Astrocyte (in vitro differentiated cells and primary cell): ENCODE measurements at regions not wholly inside any gene's neighbourhood (a gene's known extent, or its start where the extent isn't known, plus 50 kb on each side); places are given as distances from the start of the nearest gene placed in this dataset.

ENCODE experiments used
- DNase-seq: peaks from one replicate; pipeline ENCODE4 v3.0.0-alpha.2; 2010; ENCODE audit warnings: low read depth
- FAIRE-seq: peaks from 2 replicates; lab custom pipeline; 2011; peaks lifted over from hg19 to GRCh38; lab: Jason Lieb, UNC
- H2AFZ ChIP-seq: 2 replicates; pipeline ENCODE4 v1.6.0; 2012; ENCODE audit warnings: low read depth, low read length, inconsistent platforms
- H3K27ac ChIP-seq: 2 replicates; pipeline ENCODE4 v1.5.1; 2011; ENCODE audit warnings: low read depth, low read length, inconsistent platforms
- H3K27me3 ChIP-seq: 2 replicates; pipeline ENCODE4 v1.6.0; 2011; ENCODE audit warnings: low read length, inconsistent platforms; ENCODE audit not compliant: insufficient read depth
- H3K36me3 ChIP-seq: 2 replicates; pipeline ENCODE4 v1.5.1; 2011; ENCODE audit warnings: low read length, inconsistent platforms; ENCODE audit not compliant: insufficient read depth
- H3K4me1 ChIP-seq: 2 replicates; pipeline ENCODE4 v1.5.1; 2011; ENCODE audit warnings: low read length, inconsistent platforms; ENCODE audit not compliant: insufficient read depth
- H3K4me2 ChIP-seq: 2 replicates; pipeline ENCODE4 v1.6.0; 2012; ENCODE audit warnings: low read length, inconsistent platforms
- H3K4me3 ChIP-seq: 2 replicates; pipeline ENCODE4 v1.5.1; 2011; ENCODE audit warnings: low read depth, mild to moderate bottlenecking, low read length, inconsistent platforms; ENCODE audit not compliant: insufficient read depth
- H3K79me2 ChIP-seq: 2 replicates; pipeline ENCODE4 v1.6.0; 2012; ENCODE audit warnings: mild to moderate bottlenecking, low read length, inconsistent platforms; ENCODE audit not compliant: insufficient read depth
- H3K9ac ChIP-seq: 2 replicates; pipeline ENCODE4 v1.6.0; 2012; ENCODE audit warnings: mild to moderate bottlenecking, low read length, inconsistent platforms
- H3K9me3 ChIP-seq: 2 replicates; pipeline ENCODE4 v1.5.1; 2012; ENCODE audit warnings: low read depth, mild to moderate bottlenecking, low read length, inconsistent platforms; ENCODE audit not compliant: insufficient read depth
- H4K20me1 ChIP-seq: 2 replicates; pipeline ENCODE4 v1.6.0; 2012; ENCODE audit warnings: low read length, inconsistent platforms; ENCODE audit not compliant: insufficient read depth
- H3K27ac Mint-ChIP-seq: one replicate; pipeline ENCODE4 v1.8.0; 2021; ENCODE audit warnings: mild to moderate bottlenecking, mixed read lengths; ENCODE audit not compliant: unreplicated experiment
- H3K27me3 Mint-ChIP-seq: one replicate; pipeline ENCODE4 v1.8.0; 2021; ENCODE audit warnings: low read depth, mixed read lengths; ENCODE audit not compliant: unreplicated experiment
- H3K36me3 Mint-ChIP-seq: one replicate; pipeline ENCODE4 v1.8.0; 2021; ENCODE audit warnings: low read depth, mixed read lengths; ENCODE audit not compliant: unreplicated experiment
- H3K4me1 Mint-ChIP-seq: one replicate; pipeline ENCODE4 v1.8.0; 2021; ENCODE audit warnings: low read depth, mixed read lengths; ENCODE audit not compliant: unreplicated experiment
- H3K4me3 Mint-ChIP-seq: one replicate; pipeline ENCODE4 v1.8.0; 2021; ENCODE audit warnings: mild to moderate bottlenecking, moderate library complexity, mixed read lengths; ENCODE audit not compliant: unreplicated experiment
- H3K9me3 Mint-ChIP-seq: one replicate; pipeline ENCODE4 v1.8.0; 2021; ENCODE audit warnings: mild to moderate bottlenecking, mixed read lengths; ENCODE audit not compliant: unreplicated experiment
- EZH2 ChIP-seq: IDR thresholded peaks from 2 replicates; pipeline ENCODE4 v1.6.1; 2012; ENCODE audit warnings: mild to moderate bottlenecking, low read length, inconsistent platforms; ENCODE audit not compliant: insufficient read depth
- TF ChIP-seq, protein P1 (sequence below): IDR thresholded peaks from 2 replicates; pipeline ENCODE4 v1.5.1; 2011; ENCODE audit warnings: low read depth, mild to moderate bottlenecking, inconsistent platforms, low read length, moderate library complexity; ENCODE audit not compliant: insufficient read depth

GRCh38 chr3:67898916-67899315, 244.5 kb upstream of the SUCLG2 start:
- Histone ChIP-seq H3K79me2 (no peaks in the 10 kb centered on the region), H3K9ac (no peak overlapping the region), H3K9me3 (no peaks in the 10 kb centered on the region), H3K36me3 (no peaks in the 10 kb centered on the region), H3K4me2 (no peak overlapping the region), H3K27me3 (no peaks in the 10 kb centered on the region), H4K20me1 (no peaks in the 10 kb centered on the region), H3K4me3 (no peak overlapping the region), H3K4me1 (no peaks in the 10 kb centered on the region), H3K27ac (no peak overlapping the region), H2AFZ (no peak overlapping the region)
- FAIRE-seq = no peak
- no peaks in the 10 kb centered on the region for H3K36me3 Mint-ChIP-seq
- no peaks in the 10 kb centered on the region for H3K4me1 Mint-ChIP-seq
- no peak for DNase-seq
- H3K9me3 Mint-ChIP-seq = no peaks in the 10 kb centered on the region
- no peaks in the 10 kb centered on the region for H3K27me3 Mint-ChIP-seq
- H3K4me3 Mint-ChIP-seq = no peak overlapping the region
- H3K27ac Mint-ChIP-seq = no peak overlapping the region
- no peak for TF ChIP-seq EZH2
- TF ChIP-seq, protein P1, sequence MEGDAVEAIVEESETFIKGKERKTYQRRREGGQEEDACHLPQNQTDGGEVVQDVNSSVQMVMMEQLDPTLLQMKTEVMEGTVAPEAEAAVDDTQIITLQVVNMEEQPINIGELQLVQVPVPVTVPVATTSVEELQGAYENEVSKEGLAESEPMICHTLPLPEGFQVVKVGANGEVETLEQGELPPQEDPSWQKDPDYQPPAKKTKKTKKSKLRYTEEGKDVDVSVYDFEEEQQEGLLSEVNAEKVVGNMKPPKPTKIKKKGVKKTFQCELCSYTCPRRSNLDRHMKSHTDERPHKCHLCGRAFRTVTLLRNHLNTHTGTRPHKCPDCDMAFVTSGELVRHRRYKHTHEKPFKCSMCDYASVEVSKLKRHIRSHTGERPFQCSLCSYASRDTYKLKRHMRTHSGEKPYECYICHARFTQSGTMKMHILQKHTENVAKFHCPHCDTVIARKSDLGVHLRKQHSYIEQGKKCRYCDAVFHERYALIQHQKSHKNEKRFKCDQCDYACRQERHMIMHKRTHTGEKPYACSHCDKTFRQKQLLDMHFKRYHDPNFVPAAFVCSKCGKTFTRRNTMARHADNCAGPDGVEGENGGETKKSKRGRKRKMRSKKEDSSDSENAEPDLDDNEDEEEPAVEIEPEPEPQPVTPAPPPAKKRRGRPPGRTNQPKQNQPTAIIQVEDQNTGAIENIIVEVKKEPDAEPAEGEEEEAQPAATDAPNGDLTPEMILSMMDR = no peak

DNA sequence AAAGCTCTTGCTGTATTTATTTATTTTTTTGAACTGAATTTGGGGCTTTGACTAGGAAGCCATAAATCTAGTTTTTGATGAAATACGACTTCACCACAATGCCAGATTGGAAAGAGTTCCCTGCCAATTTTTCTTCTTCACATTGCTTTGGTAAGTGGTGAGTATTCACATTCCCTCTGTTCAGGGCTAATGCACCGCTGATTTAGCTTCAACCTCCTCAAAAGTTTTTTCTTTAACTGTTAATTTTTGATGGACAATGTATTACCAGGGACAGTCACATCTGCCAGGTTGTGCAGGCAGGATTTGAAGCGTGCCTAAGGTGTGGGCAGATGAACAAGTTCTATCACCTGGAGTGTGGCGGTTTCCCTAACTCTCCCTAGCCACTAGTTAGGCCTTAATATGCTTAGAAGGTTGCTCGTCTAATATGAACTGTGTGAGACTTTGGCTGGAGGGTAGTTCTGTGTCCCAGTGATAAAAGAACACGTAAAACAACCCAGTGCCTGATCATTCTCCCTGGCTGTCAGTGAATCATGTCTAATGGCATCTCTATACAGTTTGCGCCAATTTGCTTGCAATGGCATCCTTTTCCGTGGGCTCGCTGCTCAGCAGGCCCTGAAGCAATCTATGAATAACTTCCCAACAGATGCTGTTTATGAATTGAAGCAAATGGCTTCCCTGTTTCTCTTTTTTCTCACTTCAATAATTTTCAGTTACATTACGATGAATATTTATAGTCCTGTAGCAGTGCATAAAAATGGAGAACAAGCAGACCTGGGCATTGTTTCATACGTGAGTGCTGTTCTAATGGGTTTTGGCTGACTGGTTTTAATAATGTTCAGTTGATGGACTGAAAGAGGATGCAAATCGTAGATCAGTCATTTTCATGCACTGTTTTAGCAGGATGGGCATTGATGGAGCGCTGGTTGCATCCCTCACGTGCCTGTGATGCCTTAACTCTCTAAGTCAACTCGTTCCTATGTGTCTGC, 243.2 kb upstream of the SUCLG2 start:
- H3K4me3 ChIP-seq = no peak overlapping the region
- no peaks in the 10 kb centered on the region for H3K36me3 ChIP-seq
- Mint-ChIP-seq H3K4me3 (no peak overlapping the region), H3K27me3 (no peaks in the 10 kb centered on the region), H3K27ac (no peak overlapping the region), H3K36me3 (no peaks in the 10 kb centered on the region), H3K4me1 (no peaks in the 10 kb centered on the region), H3K9me3 (no peaks in the 10 kb centered on the region)
- H3K4me2 ChIP-seq = no peak overlapping the region
- no peaks in the 10 kb centered on the region for H3K9me3 ChIP-seq
- H3K4me1 ChIP-seq = no peaks in the 10 kb centered on the region
- FAIRE-seq (no peak), DNase-seq (no peak)
- no peak overlapping the region for H3K9ac ChIP-seq
- TF ChIP-seq, protein P1 = no peak
- no peak for TF ChIP-seq EZH2
- no peaks in the 10 kb centered on the region for H4K20me1 ChIP-seq
- H3K27me3 ChIP-seq = no peaks in the 10 kb centered on the region
- no peaks in the 10 kb centered on the region for H3K79me2 ChIP-seq
- H2AFZ ChIP-seq = no peak overlapping the region
- H3K27ac ChIP-seq = no peak overlapping the region

DNA sequence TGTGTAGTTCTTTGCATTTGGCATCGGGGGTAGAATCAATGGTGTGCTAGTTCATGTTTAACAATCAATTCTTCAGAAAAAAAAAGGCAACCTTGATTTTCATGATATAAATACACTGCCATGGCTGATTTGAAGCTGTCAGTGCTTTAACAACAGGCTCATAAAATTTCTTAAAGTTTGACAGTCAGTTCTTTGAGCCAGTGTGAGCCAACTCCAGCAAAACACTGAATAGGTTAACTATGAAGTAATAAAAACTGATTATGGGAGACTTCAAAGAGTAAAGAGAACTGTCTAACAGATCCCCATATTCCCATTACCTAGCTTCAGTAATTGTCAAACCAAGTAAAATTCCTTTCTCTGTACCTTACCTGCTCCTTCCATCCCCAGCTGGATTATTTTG, 241.7 kb upstream of the SUCLG2 start:
- Histone ChIP-seq H2AFZ (no peak overlapping the region), H3K27ac (no peak overlapping the region), H4K20me1 (no peaks in the 10 kb centered on the region), H3K9me3 (no peaks in the 10 kb centered on the region), H3K4me2 (no peak overlapping the region), H3K4me1 (no peaks in the 10 kb centered on the region), H3K4me3 (no peak overlapping the region), H3K36me3 (no peaks in the 10 kb centered on the region), H3K79me2 (no peaks in the 10 kb centered on the region), H3K9ac (no peak overlapping the region), H3K27me3 (no peaks in the 10 kb centered on the region)
- no peak for TF ChIP-seq EZH2
- TF ChIP-seq, protein P1 = no peak
- FAIRE-seq (no peak), DNase-seq (no peak)
- peaks cover 1% of the 10 kb centered on the region for H3K9me3 Mint-ChIP-seq
- H3K27ac Mint-ChIP-seq = no peak overlapping the region
- H3K27me3 Mint-ChIP-seq = no peaks in the 10 kb centered on the region
- no peak overlapping the region for H3K4me3 Mint-ChIP-seq
- H3K4me1 Mint-ChIP-seq = no peaks in the 10 kb centered on the region
- H3K36me3 Mint-ChIP-seq = no peaks in the 10 kb centered on the region
